ENCODE measurements at regions not wholly inside any gene's neighbourhood (a gene's known extent, or its start where the extent isn't known, plus 50 kb on each side); places are given as distances from the start of the nearest gene placed in this dataset.
A peak's percentile ranks its signal among the peaks of the same experiment; 100 is the strongest.

- H3K4me3 ChIP-seq = no peak overlapping the region
- H3K4me1 ChIP-seq = peaks cover 36% of the 10 kb centered on the region
- H3K27me3 ChIP-seq = no peaks in the 10 kb centered on the region
- DNase-seq (no peak), ATAC-seq (no peak)
- H3K36me3 ChIP-seq (replicated peaks in 1 of 2; ENCODE audit: insufficient read depth in 1 of 2, low read depth in 2 of 2) = no peaks in the 10 kb centered on the region
- TF ChIP-seq POLR2A (IDR thresholded peaks at IDR 0.05) (no peak), CTCF (IDR thresholded peaks at IDR 0.05) (no peak)
- WGBS, 2 donors = 83 to 90% methylated on average over 4 of the region's 4 CpGs
- intact Hi-C loops (cut with DNase I) = no loop called here
- H3K9me3 ChIP-seq = no peaks in the 10 kb centered on the region
- no peak overlapping the region for H3K27ac ChIP-seq
These were observed 55.6 kb upstream of the ACTRT2 start for GRCh38 chr1:2965676-2966075.

- intact Hi-C loops (cut with DNase I) = no loop called here
- Histone ChIP-seq H3K36me3 (replicated peaks in 1 of 2; ENCODE audit: insufficient read depth in 1 of 2, low read depth in 2 of 2) (no peaks in the 10 kb centered on the region), H3K4me3 (no peak overlapping the region), H3K4me1 (peaks cover 36% of the 10 kb centered on the region), H3K27ac (peak overlapping the region; percentile 23 to 81 (median 77)), H3K9me3 (no peaks in the 10 kb centered on the region), H3K27me3 (no peaks in the 10 kb centered on the region)
- WGBS, 2 donors = 54 to 58% methylated on average over 17 to 23 of the region's 25 CpGs
- ATAC-seq = peak; percentile 62
- peak in 1 of 3 donors; percentile 23 for TF ChIP-seq POLR2A (IDR thresholded peaks at IDR 0.05)
- no peak for TF ChIP-seq CTCF (IDR thresholded peaks at IDR 0.05)
- peak in 3 of 4 donors; percentile 31 to 46 (median 37) for DNase-seq
These were observed 54.6 kb upstream of the ACTRT2 start for GRCh38 chr1:2966449-2967328.

- Histone ChIP-seq H3K27ac (peak overlapping the region; percentile 23 to 81 (median 77)), H3K36me3 (replicated peaks in 1 of 2; ENCODE audit: insufficient read depth in 1 of 2, low read depth in 2 of 2) (no peaks in the 10 kb centered on the region), H3K9me3 (no peaks in the 10 kb centered on the region), H3K4me1 (peaks cover 36% of the 10 kb centered on the region), H3K27me3 (no peaks in the 10 kb centered on the region), H3K4me3 (no peak overlapping the region)
- intact Hi-C loops (cut with DNase I) = no loop called here
- WGBS, 2 donors = 77% methylated on average over 15 of the region's 15 CpGs; no CpG with 5 or more reads in 1 of the 2 donors
- ATAC-seq = no peak
- peak in 1 of 4 donors; percentile 11 for DNase-seq
- no peak for TF ChIP-seq POLR2A (IDR thresholded peaks at IDR 0.05)
- no peak for TF ChIP-seq CTCF (IDR thresholded peaks at IDR 0.05)
These were observed 53.9 kb upstream of the ACTRT2 start for GRCh38 chr1:2967329-2967725.

GRCh38 chr1:2967881-2968280 lies 53.4 kb upstream of the ACTRT2 start:
- WGBS, 2 donors = 41 to 48% methylated on average over 10 of the region's 10 CpGs
- intact Hi-C loops (cut with DNase I) = no loop called here
- Histone ChIP-seq H3K4me1 (peaks cover 36% of the 10 kb centered on the region), H3K36me3 (replicated peaks in 1 of 2; ENCODE audit: insufficient read depth in 1 of 2, low read depth in 2 of 2) (no peaks in the 10 kb centered on the region), H3K9me3 (no peaks in the 10 kb centered on the region), H3K4me3 (no peak overlapping the region), H3K27ac (peak overlapping the region in 3 of 4 donors; percentile 75 to 81 (median 79)), H3K27me3 (no peaks in the 10 kb centered on the region)
- peak; percentile 7 for ATAC-seq
- no peak for TF ChIP-seq POLR2A (IDR thresholded peaks at IDR 0.05)
- no peak for TF ChIP-seq CTCF (IDR thresholded peaks at IDR 0.05)
- DNase-seq = peak in 3 of 4 donors; percentile 12 to 19 (median 16)

Measured in body of pancreas (tissue), 4 donors.